HL-60 (cell line): ENCODE measurements at regions not wholly inside any gene's neighbourhood (a gene's known extent, or its start where the extent isn't known, plus 50 kb on each side); places are given as distances from the start of the nearest gene placed in this dataset.

Source experiments
- DNase-seq, 2 experiments: peaks; one replicate each; pipeline ENCODE4 v3.0.0-alpha.2; 2010 to 2020; ENCODE audit warnings: low read depth in 1 of 2, low spot score in 1 of 2
- H3K27ac ChIP-seq: fragments of 250-450 bp; sonication (Bioruptor Pico); replicated peaks from 2 replicates; pipeline ENCODE4 v1.5.1; 2020; ENCODE audit warnings: mild to moderate bottlenecking, moderate library complexity
- H3K27me3 ChIP-seq: fragments of 250-450 bp; sonication (Bioruptor Pico); 2 replicates; pipeline ENCODE4 v1.5.1; 2021; ENCODE audit warnings: mild to moderate bottlenecking, moderate library complexity; ENCODE audit not compliant: insufficient read depth, poor library complexity, severe bottlenecking
- H3K4me3 ChIP-seq: replicated peaks from 2 replicates; pipeline ENCODE4 v1.5.1; 2011; ENCODE audit warnings: mild to moderate bottlenecking, control low read depth, low read length; ENCODE audit not compliant: insufficient read depth
- GABPA ChIP-seq: IDR thresholded peaks from 2 replicates; pipeline ENCODE4 v1.6.1; 2012; ENCODE audit warnings: low read depth
- POLR2AphosphoS5 ChIP-seq: IDR thresholded peaks from 2 replicates; pipeline ENCODE4 v1.6.1; 2012; ENCODE audit warnings: low read depth
- SPI1 ChIP-seq: IDR thresholded peaks from 2 replicates; pipeline ENCODE4 v1.6.1; 2012; ENCODE audit warnings: low read depth, mild to moderate bottlenecking, borderline replicate concordance
- TF ChIP-seq, protein P1 (sequence below): IDR thresholded peaks from one replicate; pipeline ENCODE4 v1.5.1; 2011; ENCODE audit warnings: low read length, control low read depth, inconsistent platforms; ENCODE audit not compliant: insufficient read depth
- TF ChIP-seq, protein P2 (sequence below): IDR thresholded peaks from 2 replicates; pipeline ENCODE4 v1.6.1; 2012; ENCODE audit warnings: low read depth; ENCODE audit not compliant: insufficient replicate concordance

DNA sequence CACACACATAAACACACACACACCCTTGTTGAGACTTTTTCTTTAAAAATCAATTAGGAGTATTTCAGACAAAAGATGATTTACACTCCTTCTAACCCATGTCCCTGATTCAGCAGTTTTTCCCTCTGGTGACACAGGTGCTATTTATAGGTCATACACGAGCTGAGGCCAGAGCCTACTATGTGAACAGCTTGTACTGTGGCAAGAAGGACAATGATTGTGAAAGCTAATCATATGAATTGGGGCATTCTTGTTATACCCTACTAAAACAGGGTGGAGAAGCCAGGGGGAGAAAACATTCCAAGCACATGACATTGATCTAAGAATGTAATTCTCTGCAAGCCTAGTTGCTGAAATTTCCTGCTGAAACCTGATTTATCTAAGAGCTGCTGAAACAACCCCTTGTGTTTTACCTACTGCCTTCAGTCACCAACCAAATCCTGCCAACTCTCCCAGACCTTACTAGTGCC is 60.3 kb downstream of the XCL1 start:
- Histone ChIP-seq H3K4me3 (no peak overlapping the region), H3K27ac (no peak overlapping the region), H3K27me3 (peaks cover 2% of the 10 kb centered on the region)
- DNase-seq: no peak
- TF ChIP-seq, protein P1, sequence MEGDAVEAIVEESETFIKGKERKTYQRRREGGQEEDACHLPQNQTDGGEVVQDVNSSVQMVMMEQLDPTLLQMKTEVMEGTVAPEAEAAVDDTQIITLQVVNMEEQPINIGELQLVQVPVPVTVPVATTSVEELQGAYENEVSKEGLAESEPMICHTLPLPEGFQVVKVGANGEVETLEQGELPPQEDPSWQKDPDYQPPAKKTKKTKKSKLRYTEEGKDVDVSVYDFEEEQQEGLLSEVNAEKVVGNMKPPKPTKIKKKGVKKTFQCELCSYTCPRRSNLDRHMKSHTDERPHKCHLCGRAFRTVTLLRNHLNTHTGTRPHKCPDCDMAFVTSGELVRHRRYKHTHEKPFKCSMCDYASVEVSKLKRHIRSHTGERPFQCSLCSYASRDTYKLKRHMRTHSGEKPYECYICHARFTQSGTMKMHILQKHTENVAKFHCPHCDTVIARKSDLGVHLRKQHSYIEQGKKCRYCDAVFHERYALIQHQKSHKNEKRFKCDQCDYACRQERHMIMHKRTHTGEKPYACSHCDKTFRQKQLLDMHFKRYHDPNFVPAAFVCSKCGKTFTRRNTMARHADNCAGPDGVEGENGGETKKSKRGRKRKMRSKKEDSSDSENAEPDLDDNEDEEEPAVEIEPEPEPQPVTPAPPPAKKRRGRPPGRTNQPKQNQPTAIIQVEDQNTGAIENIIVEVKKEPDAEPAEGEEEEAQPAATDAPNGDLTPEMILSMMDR: no peak
- TF ChIP-seq, protein P2, sequence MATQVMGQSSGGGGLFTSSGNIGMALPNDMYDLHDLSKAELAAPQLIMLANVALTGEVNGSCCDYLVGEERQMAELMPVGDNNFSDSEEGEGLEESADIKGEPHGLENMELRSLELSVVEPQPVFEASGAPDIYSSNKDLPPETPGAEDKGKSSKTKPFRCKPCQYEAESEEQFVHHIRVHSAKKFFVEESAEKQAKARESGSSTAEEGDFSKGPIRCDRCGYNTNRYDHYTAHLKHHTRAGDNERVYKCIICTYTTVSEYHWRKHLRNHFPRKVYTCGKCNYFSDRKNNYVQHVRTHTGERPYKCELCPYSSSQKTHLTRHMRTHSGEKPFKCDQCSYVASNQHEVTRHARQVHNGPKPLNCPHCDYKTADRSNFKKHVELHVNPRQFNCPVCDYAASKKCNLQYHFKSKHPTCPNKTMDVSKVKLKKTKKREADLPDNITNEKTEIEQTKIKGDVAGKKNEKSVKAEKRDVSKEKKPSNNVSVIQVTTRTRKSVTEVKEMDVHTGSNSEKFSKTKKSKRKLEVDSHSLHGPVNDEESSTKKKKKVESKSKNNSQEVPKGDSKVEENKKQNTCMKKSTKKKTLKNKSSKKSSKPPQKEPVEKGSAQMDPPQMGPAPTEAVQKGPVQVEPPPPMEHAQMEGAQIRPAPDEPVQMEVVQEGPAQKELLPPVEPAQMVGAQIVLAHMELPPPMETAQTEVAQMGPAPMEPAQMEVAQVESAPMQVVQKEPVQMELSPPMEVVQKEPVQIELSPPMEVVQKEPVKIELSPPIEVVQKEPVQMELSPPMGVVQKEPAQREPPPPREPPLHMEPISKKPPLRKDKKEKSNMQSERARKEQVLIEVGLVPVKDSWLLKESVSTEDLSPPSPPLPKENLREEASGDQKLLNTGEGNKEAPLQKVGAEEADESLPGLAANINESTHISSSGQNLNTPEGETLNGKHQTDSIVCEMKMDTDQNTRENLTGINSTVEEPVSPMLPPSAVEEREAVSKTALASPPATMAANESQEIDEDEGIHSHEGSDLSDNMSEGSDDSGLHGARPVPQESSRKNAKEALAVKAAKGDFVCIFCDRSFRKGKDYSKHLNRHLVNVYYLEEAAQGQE: no peak
- TF ChIP-seq SPI1: no peak
- no peak for TF ChIP-seq GABPA
- TF ChIP-seq POLR2AphosphoS5: no peak

DNA sequence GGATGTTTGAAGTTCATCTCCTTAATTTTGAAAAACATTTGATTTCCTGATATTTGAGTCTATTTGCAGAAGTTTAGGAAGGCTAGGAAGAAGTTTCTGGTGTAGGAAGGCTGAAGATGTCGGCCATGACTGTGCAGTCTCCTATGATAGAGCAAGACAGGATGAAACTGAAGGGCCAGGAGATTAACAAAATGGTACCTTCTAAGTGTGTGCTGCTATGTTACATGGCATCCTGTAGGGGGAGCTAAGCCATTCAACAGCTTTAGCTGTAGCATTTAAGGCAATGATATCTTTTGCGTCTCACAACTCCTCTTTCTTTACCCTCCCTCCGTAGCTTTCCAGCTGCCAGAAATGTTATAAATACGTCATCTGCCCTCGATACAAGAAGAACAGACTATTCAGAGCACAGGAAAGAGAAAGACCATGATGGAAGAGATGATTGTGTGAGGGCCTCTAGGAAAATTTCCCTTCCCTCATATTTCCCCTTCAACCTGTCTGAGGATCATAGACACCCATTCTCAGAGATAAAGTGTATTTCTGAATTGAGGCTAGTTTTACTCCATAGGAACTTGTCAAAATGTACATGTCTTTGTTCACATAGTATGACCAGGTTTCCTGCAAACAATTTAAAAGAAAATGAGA is 61.1 kb downstream of the XCL1 start:
- Histone ChIP-seq H3K27ac (no peak overlapping the region), H3K4me3 (no peak overlapping the region), H3K27me3 (peaks cover 2% of the 10 kb centered on the region)
- TF ChIP-seq, protein P1: peak; percentile 61
- TF ChIP-seq, protein P2: no peak
- TF ChIP-seq SPI1 (no peak), GABPA (no peak), POLR2AphosphoS5 (no peak)
- DNase-seq: peak; percentile 3 to 10

DNA sequence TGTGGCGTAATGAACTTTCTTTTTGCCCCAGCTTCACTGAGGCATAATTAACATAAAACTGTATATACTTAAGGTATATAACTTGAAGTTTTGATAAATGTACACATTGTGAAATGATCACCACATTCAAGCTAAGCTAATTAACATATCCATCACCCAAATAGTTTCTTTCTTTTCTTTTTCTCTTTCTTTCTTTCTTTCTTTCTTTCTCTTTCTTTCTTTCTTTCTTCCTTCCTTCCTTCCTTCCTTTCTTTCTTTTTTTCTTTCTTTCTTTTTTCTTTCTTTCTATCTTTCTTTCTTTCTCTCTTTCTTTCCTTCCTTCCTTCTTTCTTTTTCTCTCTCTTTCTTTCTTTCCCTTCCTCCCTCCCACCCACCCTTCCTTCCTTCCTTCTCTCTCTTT is 62.5 kb downstream of the XCL1 start:
- TF ChIP-seq, protein P1: no peak
- TF ChIP-seq POLR2AphosphoS5: no peak
- TF ChIP-seq GABPA: no peak
- TF ChIP-seq, protein P2: no peak
- no peak for TF ChIP-seq SPI1
- Histone ChIP-seq H3K27ac (no peak overlapping the region), H3K4me3 (no peak overlapping the region), H3K27me3 (no peaks in the 10 kb centered on the region)
- DNase-seq: no peak
